HepG2 (cell line): ENCODE measurements at regions not wholly inside any gene's neighbourhood (a gene's known extent, or its start where the extent isn't known, plus 50 kb on each side); places are given as distances from the start of the nearest gene placed in this dataset.

Source experiments
- ATAC-seq: fragments of 200-7000 bp; cut with Tn5 transposase; 3 replicates; pipeline ENCODE4 v1.9.1; 2020; ENCODE audit warnings: mild to moderate bottlenecking, moderate library complexity
- BruUV-seq: library from RNA; stranded (reverse); fragments of 400-500 nt; replicated peaks from 2 replicates; lab custom pipeline; 2021; lab: Mats Ljungman, UMichigan
- CTCF ChIA-PET: fragments of 300-600 bp; formaldehyde crosslinking; extraction: SDS; loops from one replicate; lab custom pipeline; 2021; ENCODE audit warnings: low total read pairs, inconsistent platforms, low intra/inter-chr PET ratio; lab: Yijun Ruan, JAX
- POLR2A ChIA-PET: fragments of 350-600 bp; sonication (Branson Sonifier 250); formaldehyde crosslinking; loops from one replicate; lab custom pipeline; 2020; ENCODE audit warnings: antibody characterized with exemption, inconsistent platforms; lab: Yijun Ruan, JAX
- DNase-seq: peaks from one replicate; pipeline ENCODE4 v3.0.0-alpha.2; 2015; ENCODE audit warnings: low spot score
- FAIRE-seq: peaks from 3 replicates; lab custom pipeline; 2011; peaks lifted over from hg19 to GRCh38; lab: Jason Lieb, UNC
- H2AFZ ChIP-seq: one replicate; pipeline ENCODE4 v1.6.1; 2011; ENCODE audit warnings: low read length, inconsistent platforms
- H3K27ac ChIP-seq: fragments of 300-600 bp; 3 replicates; pipeline ENCODE4 v1.8.0; 2011; ENCODE audit warnings: mixed run types, mild to moderate bottlenecking, mixed read lengths, low read length, inconsistent platforms; ENCODE audit not compliant: insufficient read depth; ENCODE audit errors: extremely low read length
- H3K27me3 ChIP-seq, 2 experiments: fragments of 200-600 bp in 1 of 2; 2 replicates in 1 of 2; 3 replicates in 1 of 2; pipeline versions ENCODE4 v1.6.0 to v1.8.0; 2011; ENCODE audit warnings: low read length in 2 of 2, mild to moderate bottlenecking in 2 of 2, moderate library complexity in 2 of 2, inconsistent platforms in 1 of 2; ENCODE audit not compliant: insufficient read depth in 2 of 2, control insufficient read depth in 1 of 2
- H3K36me3 ChIP-seq, 2 experiments: fragments of 200-600 bp in 1 of 2; replicated peaks in 1 of 2; 2 replicates in 1 of 2; 3 replicates in 1 of 2; pipeline versions ENCODE4 v1.5.1 to v1.8.0; 2011; ENCODE audit warnings: low read length in 2 of 2, inconsistent platforms in 1 of 2; ENCODE audit not compliant: insufficient read depth in 2 of 2, control insufficient read depth in 1 of 2
- H3K4me1 ChIP-seq: 2 replicates; pipeline ENCODE4 v1.5.1; 2012; ENCODE audit warnings: low read length, inconsistent platforms; ENCODE audit not compliant: insufficient read depth
- H3K4me2 ChIP-seq: 2 replicates; pipeline ENCODE4 v1.6.0; 2011; ENCODE audit warnings: low read depth, low read length, inconsistent platforms
- H3K4me3 ChIP-seq, 3 experiments: fragments of 200-600 bp in 1 of 3; sonication (generic), shearing (Covaris generic) in 1 of 3; replicated peaks in 1 of 3; 2 replicates each; pipeline ENCODE4 v1.5.1; 2011 to 2016; ENCODE audit warnings: low read length in 3 of 3, inconsistent platforms in 2 of 3, low read depth in 2 of 3, mild to moderate bottlenecking in 2 of 3, control low read depth in 1 of 3, mixed read lengths in 1 of 3; ENCODE audit not compliant: insufficient read depth in 1 of 3
- H3K79me2 ChIP-seq: one replicate; pipeline ENCODE4 v1.6.1; 2011; ENCODE audit warnings: low read length, inconsistent platforms; ENCODE audit not compliant: insufficient read depth
- H3K9ac ChIP-seq: 2 replicates; pipeline ENCODE4 v1.6.0; 2011; ENCODE audit warnings: mild to moderate bottlenecking, low read depth, low read length, inconsistent platforms; ENCODE audit not compliant: insufficient read depth
- H3K9me3 ChIP-seq: 2 replicates; pipeline ENCODE4 v1.5.1; 2012; ENCODE audit warnings: mild to moderate bottlenecking, low read length
- H4K20me1 ChIP-seq: 2 replicates; pipeline ENCODE4 v1.6.0; 2011; ENCODE audit warnings: inconsistent platforms, mild to moderate bottlenecking, low read length, moderate library complexity; ENCODE audit not compliant: insufficient read depth
- ATF7 ChIP-seq, 2 experiments: fragments of 450-650 bp in 1 of 2; sonication (generic) in 1 of 2; formaldehyde crosslinking in 1 of 2; IDR thresholded peaks; 2 replicates each; pipeline versions ENCODE4 v1.4.0 to v1.6.1; 2016 to 2020; ENCODE audit warnings: antibody characterized with exemption in 1 of 2, mild to moderate bottlenecking in 1 of 2, missing genetic modification reagents in 1 of 2
- MXD4 ChIP-seq: IDR thresholded peaks from 2 replicates; pipeline ENCODE4 v1.6.1; 2016; ENCODE audit warnings: mild to moderate bottlenecking, missing biosample characterization, missing genetic modification reagents
- PHF20 ChIP-seq: sonication (generic); formaldehyde crosslinking; IDR thresholded peaks from 2 replicates; pipeline ENCODE4 v1.5.0; 2020; ENCODE audit warnings: mild to moderate bottlenecking, missing genetic modification reagents
- WGBS: methylation state at CpG from one replicate; pipeline ENCODE4 v1.1.6; 2017; ENCODE audit warnings: low lambda C conversion rate; 5-methylcytosine and 5-hydroxymethylcytosine counted together
- in situ Hi-C: cut with HindIII; loops from 2 replicates; pipeline ENCODE4 v1.10.0; 2017; ENCODE audit warnings: low pct_unique_long_range_greater_than_20kb; ENCODE audit not compliant: extremely low pct_ligation_motif_present
- intact Hi-C: fragments of 100-400 bp; cut with micrococcal nuclease; formaldehyde crosslinking; loops from one replicate; pipeline ENCODE4 v1.10.0; 2022; ENCODE audit not compliant: unreplicated experiment
- TF ChIP-seq, protein P1 (sequence below): sonication (generic); formaldehyde crosslinking; IDR thresholded peaks from 2 replicates; pipeline ENCODE4 v1.9.0; 2021; ENCODE audit warnings: missing genetic modification reagents, mild to moderate bottlenecking, borderline replicate concordance
- TF ChIP-seq, protein P2 (sequence below): IDR thresholded peaks from 2 replicates; pipeline ENCODE4 v1.6.1; 2016; ENCODE audit warnings: low read depth

DNA sequence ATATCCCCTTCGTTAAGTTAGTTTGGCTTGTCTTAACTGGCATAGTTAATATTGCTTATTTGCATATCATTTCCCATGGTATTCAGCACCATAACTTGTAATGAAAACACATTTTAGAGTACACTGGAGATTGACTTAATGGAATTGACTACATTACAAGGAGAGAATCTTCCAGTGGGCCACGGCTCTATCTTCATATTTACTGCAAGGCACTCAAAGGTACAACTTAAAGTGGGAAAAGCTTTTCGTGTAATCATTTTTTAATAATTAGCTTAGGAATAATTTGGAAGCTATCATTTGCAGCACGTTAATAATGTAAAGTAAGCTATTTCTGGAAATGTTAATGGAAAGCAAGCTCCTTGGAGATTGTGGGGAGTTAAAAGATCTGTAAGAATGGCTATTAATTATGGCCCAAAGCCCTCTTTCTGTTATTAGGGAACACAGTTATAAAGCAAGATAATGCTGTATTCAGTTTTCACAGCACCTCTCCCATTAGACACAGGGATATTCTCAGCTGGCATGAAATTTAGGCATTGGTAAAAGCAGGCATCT is 551.5 kb upstream of the RGMA start:
- Histone ChIP-seq H3K27me3 (no peaks in the 10 kb centered on the region), H3K27ac (no peak overlapping the region), H3K36me3 (no peaks in the 10 kb centered on the region), H3K4me3 (no peak overlapping the region), H3K9ac (no peak overlapping the region), H2AFZ (no peak overlapping the region), H3K9me3 (no peaks in the 10 kb centered on the region; the same call in 1 of the 2 replicates), H3K79me2 (no peaks in the 10 kb centered on the region), H3K4me1 (no peaks in the 10 kb centered on the region), H3K4me2 (no peak overlapping the region), H4K20me1 (no peaks in the 10 kb centered on the region)
- FAIRE-seq, result no peak
- ChIA-PET POLR2A (no interaction called here), CTCF (no interaction called here)
- no TSS peak for BruUV-seq
- WGBS, result 0% methylated on average over 4 of the region's 4 CpGs
- intact Hi-C loops, result no loop called here
- no peak for DNase-seq
- TF ChIP-seq, protein P1, sequence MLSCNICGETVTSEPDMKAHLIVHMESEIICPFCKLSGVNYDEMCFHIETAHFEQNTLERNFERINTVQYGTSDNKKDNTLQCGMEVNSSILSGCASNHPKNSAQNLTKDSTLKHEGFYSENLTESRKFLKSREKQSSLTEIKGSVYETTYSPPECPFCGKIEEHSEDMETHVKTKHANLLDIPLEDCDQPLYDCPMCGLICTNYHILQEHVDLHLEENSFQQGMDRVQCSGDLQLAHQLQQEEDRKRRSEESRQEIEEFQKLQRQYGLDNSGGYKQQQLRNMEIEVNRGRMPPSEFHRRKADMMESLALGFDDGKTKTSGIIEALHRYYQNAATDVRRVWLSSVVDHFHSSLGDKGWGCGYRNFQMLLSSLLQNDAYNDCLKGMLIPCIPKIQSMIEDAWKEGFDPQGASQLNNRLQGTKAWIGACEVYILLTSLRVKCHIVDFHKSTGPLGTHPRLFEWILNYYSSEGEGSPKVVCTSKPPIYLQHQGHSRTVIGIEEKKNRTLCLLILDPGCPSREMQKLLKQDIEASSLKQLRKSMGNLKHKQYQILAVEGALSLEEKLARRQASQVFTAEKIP (CRISPR knock-in tag), result no peak
- TF ChIP-seq, protein P2, sequence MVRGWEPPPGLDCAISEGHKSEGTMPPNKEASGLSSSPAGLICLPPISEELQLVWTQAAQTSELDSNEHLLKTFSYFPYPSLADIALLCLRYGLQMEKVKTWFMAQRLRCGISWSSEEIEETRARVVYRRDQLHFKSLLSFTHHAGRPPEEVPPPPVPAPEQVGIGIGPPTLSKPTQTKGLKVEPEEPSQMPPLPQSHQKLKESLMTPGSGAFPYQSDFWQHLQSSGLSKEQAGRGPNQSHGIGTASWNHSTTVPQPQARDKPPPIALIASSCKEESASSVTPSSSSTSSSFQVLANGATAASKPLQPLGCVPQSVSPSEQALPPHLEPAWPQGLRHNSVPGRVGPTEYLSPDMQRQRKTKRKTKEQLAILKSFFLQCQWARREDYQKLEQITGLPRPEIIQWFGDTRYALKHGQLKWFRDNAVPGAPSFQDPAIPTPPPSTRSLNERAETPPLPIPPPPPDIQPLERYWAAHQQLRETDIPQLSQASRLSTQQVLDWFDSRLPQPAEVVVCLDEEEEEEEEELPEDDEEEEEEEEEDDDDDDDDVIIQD (CRISPR knock-in tag), result no peak
- TF ChIP-seq PHF20 (CRISPR knock-in tag) (no peak), ATF7 (IDR thresholded peaks at IDR 0.05) (no peak), ATF7 (CRISPR knock-in tag; IDR thresholded peaks at IDR 0.05) (no peak), MXD4 (no peak)
- no peak for ATAC-seq
- in situ Hi-C loops, result no loop called here
